GM12878 (cell line): ENCODE measurements at regions not wholly inside any gene's neighbourhood (a gene's known extent, or its start where the extent isn't known, plus 50 kb on each side); places are given as distances from the start of the nearest gene placed in this dataset.
"Not testable (repeated sequence)": the region's sequence is repeated elsewhere in the genome, so short reads cannot be mapped to it uniquely, and the experiment has no call there.

ENCODE experiments used
- ATAC-seq: fragments of 200-7000 bp; cut with Tn5 transposase; 3 replicates; pipeline ENCODE4 v1.9.1; 2020; ENCODE audit warnings: mild to moderate bottlenecking, moderate library complexity
- BruUV-seq: library from RNA; stranded (reverse); fragments of 400-500 nt; replicated peaks from 2 replicates; lab custom pipeline; 2021; lab: Mats Ljungman, UMichigan
- CTCF ChIA-PET: fragments of 300-600 bp; sonication (Branson Sonifier 250); formaldehyde crosslinking; extraction: SDS; loops from one replicate; lab custom pipeline; 2021; ENCODE audit warnings: inconsistent platforms; lab: Yijun Ruan, JAX
- POLR2A ChIA-PET: fragments of 350-600 bp; formaldehyde crosslinking; extraction: SDS; loops from one replicate; lab custom pipeline; 2021; ENCODE audit warnings: inconsistent platforms; lab: Charles Lee
- RAD21 ChIA-PET: fragments of 300-600 bp; sonication (Branson Sonifier 250); formaldehyde crosslinking; loops from one replicate; lab custom pipeline; 2023; ENCODE audit warnings: antibody characterized with exemption; ENCODE audit not compliant: unreplicated experiment; lab: Charles Lee
- SMC1A ChIA-PET: fragments of 300-600 bp; sonication (Branson Sonifier 250); formaldehyde crosslinking; loops from one replicate; lab custom pipeline; 2023; ENCODE audit not compliant: unreplicated experiment, uncharacterized antibody; lab: Charles Lee
- DNase-seq: peaks from one replicate; pipeline ENCODE4 v3.0.0-alpha.2; 2011; ENCODE audit warnings: low read depth, low spot score
- FAIRE-seq: peaks from 3 replicates; lab custom pipeline; 2011; peaks lifted over from hg19 to GRCh38; lab: Jason Lieb, UNC
- H2AFZ ChIP-seq: 2 replicates; pipeline ENCODE4 v1.6.0; 2011; ENCODE audit warnings: low read depth, low read length, control low read depth; ENCODE audit not compliant: control insufficient read depth
- H3K27ac ChIP-seq: 2 replicates; pipeline ENCODE4 v1.5.1; 2011; ENCODE audit warnings: control low read depth; ENCODE audit not compliant: control insufficient read depth, insufficient read depth
- H3K27me3 ChIP-seq, 2 experiments: replicated peaks in 1 of 2; 2 replicates each; pipeline versions ENCODE4 v1.6.0 to v1.6.1; 2011; ENCODE audit warnings: low read length in 1 of 2; ENCODE audit not compliant: control insufficient read depth in 2 of 2, insufficient read depth in 2 of 2
- H3K36me3 ChIP-seq, 2 experiments: 2 replicates each; pipeline ENCODE4 v1.5.1; 2011; ENCODE audit warnings: low read length in 1 of 2; ENCODE audit not compliant: control insufficient read depth in 2 of 2, insufficient read depth in 2 of 2
- H3K4me1 ChIP-seq: 2 replicates; pipeline ENCODE4 v1.6.1; 2011; ENCODE audit warnings: mild to moderate bottlenecking, low read length, moderate library complexity, mixed read lengths; ENCODE audit not compliant: control insufficient read depth, insufficient read depth
- H3K4me2 ChIP-seq: 2 replicates; pipeline ENCODE4 v1.6.0; 2011; ENCODE audit warnings: control low read depth; ENCODE audit not compliant: control insufficient read depth, insufficient read depth
- H3K4me3 ChIP-seq: fragments of 200-600 bp; sonication (generic); 2 replicates; pipeline ENCODE4 v1.5.1; 2016
- H3K79me2 ChIP-seq: 2 replicates; pipeline ENCODE4 v1.6.0; 2011; ENCODE audit warnings: low read length; ENCODE audit not compliant: control insufficient read depth, insufficient read depth
- H3K9ac ChIP-seq: 2 replicates; pipeline ENCODE4 v1.8.0; 2011; ENCODE audit warnings: low read length, control low read depth, mixed read lengths; ENCODE audit not compliant: control insufficient read depth, insufficient read depth
- H3K9me3 ChIP-seq: replicated peaks from 3 replicates; pipeline ENCODE4 v1.5.1; 2011; ENCODE audit warnings: mild to moderate bottlenecking, low read length; ENCODE audit not compliant: control insufficient read depth, insufficient read depth
- H4K20me1 ChIP-seq: 2 replicates; pipeline ENCODE4 v1.6.0; 2011; ENCODE audit not compliant: control insufficient read depth, insufficient read depth
- POLR2AphosphoS5 ChIP-seq: IDR thresholded peaks from 2 replicates; pipeline ENCODE4 v1.6.1; 2011; ENCODE audit warnings: mild to moderate bottlenecking, low read length, inconsistent platforms
- WGBS: methylation state at CpG from one replicate; pipeline ENCODE4 v1.1.6; 2016; ENCODE audit warnings: low lambda C conversion rate; ENCODE audit not compliant: insufficient replicate concordance, insufficient coverage; ENCODE audit errors: missing lambda C conversion rate; 5-methylcytosine and 5-hydroxymethylcytosine counted together
- in situ Hi-C: fragments of 300-500 bp; cut with MboI; formaldehyde crosslinking; loops from 9 replicates; pipeline ENCODE4 v1.14.3; 2018; ENCODE audit warnings: mixed read lengths
- intact Hi-C: fragments of 100-400 bp; cut with micrococcal nuclease; formaldehyde crosslinking; loops from one replicate; pipeline ENCODE4 v1.14.2; 2022; ENCODE audit not compliant: unreplicated experiment

DNA sequence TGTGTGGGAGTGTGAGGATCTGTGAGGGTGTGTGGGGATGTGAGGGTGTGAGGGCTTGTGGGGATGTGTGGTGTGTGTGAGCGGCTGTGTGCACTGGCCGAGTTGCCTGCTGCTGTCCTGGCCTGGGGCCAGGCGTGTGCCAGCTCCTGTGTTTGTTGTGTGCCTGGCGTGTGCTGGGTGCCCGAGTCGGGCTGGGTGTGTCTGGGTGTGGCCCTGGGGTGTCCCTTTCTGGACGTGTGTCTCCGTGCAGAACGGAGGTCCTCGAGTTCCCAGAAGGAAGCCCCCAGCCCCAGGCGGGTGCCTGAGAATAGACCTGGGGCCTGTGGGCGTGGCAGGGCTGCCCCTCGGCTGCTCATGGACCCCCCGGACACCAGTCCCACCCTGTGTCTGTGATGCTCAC is 157.7 kb downstream of the TMEM121 start:
- H3K4me2 ChIP-seq, H2AFZ ChIP-seq, FAIRE-seq, POLR2A ChIA-PET, intact Hi-C loops, H4K20me1 ChIP-seq, H3K9ac ChIP-seq, DNase-seq, CTCF ChIA-PET, SMC1A ChIA-PET, ATAC-seq, H3K36me3 ChIP-seq, H3K9me3 ChIP-seq, H3K4me3 ChIP-seq, BruUV-seq, RAD21 ChIA-PET, in situ Hi-C loops, H3K27me3 ChIP-seq: not testable (repeated sequence)
- Histone ChIP-seq H3K4me1 (peaks cover 47% of the 10 kb centered on the region), H3K27ac (peak overlapping the region; percentile 84), H3K79me2 (peaks cover 17% of the 10 kb centered on the region)
- WGBS: 17% methylated on average over 6 of the region's 14 CpGs

DNA sequence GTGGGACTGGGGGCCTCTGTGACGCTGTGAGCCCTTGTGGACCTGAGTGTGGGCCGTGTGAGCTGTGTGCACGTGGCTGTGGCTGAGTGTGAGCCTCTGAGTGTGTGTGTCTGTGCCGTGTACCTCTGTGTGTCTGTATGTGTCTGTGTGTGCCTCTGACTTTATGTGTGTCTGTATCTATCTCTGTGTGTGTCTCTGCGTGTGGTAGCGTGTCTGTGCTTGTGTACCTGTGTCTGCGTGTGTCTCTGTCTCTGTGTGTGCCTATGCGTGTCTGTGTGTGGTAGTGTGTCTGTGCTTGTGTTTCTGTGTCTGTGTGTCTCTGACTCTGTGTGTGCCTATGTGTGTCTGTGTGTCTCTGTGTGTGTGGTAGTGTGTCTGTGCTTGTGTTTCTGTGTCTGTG is 158.2 kb downstream of the TMEM121 start:
- H3K36me3 ChIP-seq, ATAC-seq, POLR2A ChIA-PET, SMC1A ChIA-PET, H3K9ac ChIP-seq, intact Hi-C loops, H3K9me3 ChIP-seq, in situ Hi-C loops, H3K27me3 ChIP-seq, DNase-seq, FAIRE-seq, H2AFZ ChIP-seq, CTCF ChIA-PET, RAD21 ChIA-PET, H3K4me3 ChIP-seq, H4K20me1 ChIP-seq, BruUV-seq: not testable (repeated sequence)
- Histone ChIP-seq H3K27ac (peak overlapping the region; percentile 91), H3K4me2 (0 out of 2 replicates have a peak overlapping the region, but pooled peaks have one; percentile 11), H3K79me2 (peaks cover 17% of the 10 kb centered on the region), H3K4me1 (peaks cover 51% of the 10 kb centered on the region)
- 0 out of 2 replicates have a peak, but pooled peaks have one; percentile 32 for TF ChIP-seq POLR2AphosphoS5
- WGBS: 98% methylated on average over 7 of the region's 8 CpGs
